ENCODE measurements at regions not wholly inside any gene's neighbourhood (a gene's known extent, or its start where the extent isn't known, plus 50 kb on each side); places are given as distances from the start of the nearest gene placed in this dataset.
A peak's percentile ranks its signal among the peaks of the same experiment; 100 is the strongest.

- peak overlapping the region; percentile 45 for H3K27ac ChIP-seq (ENCODE audit: low read depth, low read length, severe bottlenecking)
- no peaks in the 10 kb centered on the region for H3K36me3 ChIP-seq (ENCODE audit: control insufficient read depth, insufficient read depth, low read length)
- 75 to 81% methylated on average over 10 to 11 of the region's 13 CpGs for WGBS, 2 experiments (ENCODE audit: insufficient coverage in 2 of 2)
- H3K9me3 ChIP-seq (ENCODE audit: control insufficient read depth, low read length) = peaks cover 11% of the 10 kb centered on the region
- H3K4me1 ChIP-seq (ENCODE audit: control insufficient read depth, insufficient read depth, low read length, poor library complexity, severe bottlenecking) = no peaks in the 10 kb centered on the region
- no peak overlapping the region for H3K4me3 ChIP-seq (ENCODE audit: extremely low read depth, insufficient read depth, low read length, poor library complexity, severe bottlenecking)
These were observed 152.1 kb downstream of the PMP22 start for GRCh38 chr17:15112846-15113617.

DNA sequence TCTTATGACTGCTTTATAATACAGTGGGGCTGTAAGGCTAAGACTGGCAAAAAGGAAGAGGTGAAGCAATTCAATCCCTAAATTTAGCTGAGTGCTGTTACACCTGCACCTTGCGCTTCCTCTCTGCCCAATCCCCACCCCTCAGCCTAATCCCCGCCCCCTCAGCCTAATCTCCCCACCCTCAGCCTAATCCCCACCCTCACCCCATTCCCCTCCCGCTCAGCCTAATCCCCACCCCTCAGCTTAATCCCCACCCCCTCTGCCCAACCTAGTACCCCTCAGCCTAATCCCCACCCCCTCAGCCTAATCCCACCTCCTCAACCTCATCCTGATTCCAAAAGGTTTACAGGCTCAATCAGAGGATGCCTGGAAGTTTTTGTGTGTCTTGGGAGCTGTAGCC, 155.5 kb downstream of the PMP22 start:
- H3K27ac ChIP-seq (ENCODE audit: low read depth, low read length, severe bottlenecking) = no peak overlapping the region
- WGBS, 2 experiments (ENCODE audit: insufficient coverage in 2 of 2) = no CpG with 5 or more reads among the region's 3 CpGs
- H3K9me3 ChIP-seq (ENCODE audit: control insufficient read depth, low read length) = no peaks in the 10 kb centered on the region
- H3K4me1 ChIP-seq (ENCODE audit: control insufficient read depth, insufficient read depth, low read length, poor library complexity, severe bottlenecking) = peaks cover 6% of the 10 kb centered on the region
- H3K36me3 ChIP-seq (ENCODE audit: control insufficient read depth, insufficient read depth, low read length) = no peaks in the 10 kb centered on the region
- H3K4me3 ChIP-seq (ENCODE audit: extremely low read depth, insufficient read depth, low read length, poor library complexity, severe bottlenecking) = no peak overlapping the region

DNA sequence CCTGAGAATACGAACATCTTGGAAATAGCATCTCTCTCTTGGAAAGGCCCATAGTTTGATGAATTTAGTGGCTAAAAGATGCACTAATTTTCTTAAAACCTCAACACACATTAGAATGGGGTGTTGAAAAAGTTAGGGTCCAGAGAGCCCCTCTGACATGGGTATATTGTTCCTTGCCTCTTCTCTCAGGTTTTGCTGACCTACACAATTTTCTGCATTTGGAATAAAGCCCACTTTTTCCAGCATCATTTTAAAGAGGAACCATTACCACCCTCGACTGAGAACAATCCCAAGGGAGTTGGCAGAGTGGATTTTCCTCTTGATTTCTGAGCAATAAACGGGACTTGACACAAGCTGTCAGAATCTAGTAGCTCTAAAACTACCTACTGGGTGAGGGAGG, 156.1 kb downstream of the PMP22 start:
- no peak overlapping the region for H3K27ac ChIP-seq (ENCODE audit: low read depth, low read length, severe bottlenecking)
- WGBS, 2 experiments (ENCODE audit: insufficient coverage in 2 of 2) = 80% methylated on average over 1 of the region's 3 CpGs; no CpG with 5 or more reads in 1 of the 2 experiments
- H3K4me1 ChIP-seq (ENCODE audit: control insufficient read depth, insufficient read depth, low read length, poor library complexity, severe bottlenecking) = peaks cover 6% of the 10 kb centered on the region
- H3K36me3 ChIP-seq (ENCODE audit: control insufficient read depth, insufficient read depth, low read length) = no peaks in the 10 kb centered on the region
- no peaks in the 10 kb centered on the region for H3K9me3 ChIP-seq (ENCODE audit: control insufficient read depth, low read length)
- no peak overlapping the region for H3K4me3 ChIP-seq (ENCODE audit: extremely low read depth, insufficient read depth, low read length, poor library complexity, severe bottlenecking)

DNA sequence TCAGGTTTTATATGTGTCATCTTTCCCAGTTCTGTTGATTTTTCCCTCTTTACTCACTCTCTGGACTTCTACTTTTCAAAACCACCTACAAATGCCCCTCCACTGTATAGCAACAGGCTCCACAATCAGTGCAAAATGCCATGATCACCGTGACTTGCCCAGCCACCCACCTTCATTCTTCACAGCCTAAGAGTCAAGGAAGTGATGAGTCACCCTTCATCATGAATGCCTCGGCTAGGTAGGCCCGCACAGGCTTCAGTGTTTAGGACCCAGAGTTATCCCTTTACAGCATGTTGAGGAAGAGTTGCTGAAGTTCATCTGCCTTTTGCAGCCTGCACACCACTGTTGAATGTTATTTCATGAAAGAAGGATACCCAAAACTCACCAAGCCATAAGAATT, 158.6 kb downstream of the PMP22 start:
- Histone ChIP-seq H3K36me3 (ENCODE audit: control insufficient read depth, insufficient read depth, low read length) (no peaks in the 10 kb centered on the region), H3K4me1 (ENCODE audit: control insufficient read depth, insufficient read depth, low read length, poor library complexity, severe bottlenecking) (peaks cover 6% of the 10 kb centered on the region), H3K9me3 (ENCODE audit: control insufficient read depth, low read length) (no peaks in the 10 kb centered on the region), H3K27ac (ENCODE audit: low read depth, low read length, severe bottlenecking) (no peak overlapping the region), H3K4me3 (ENCODE audit: extremely low read depth, insufficient read depth, low read length, poor library complexity, severe bottlenecking) (no peak overlapping the region)
- WGBS, 2 experiments (ENCODE audit: insufficient coverage in 2 of 2) = 53% methylated on average over 2 of the region's 3 CpGs; no CpG with 5 or more reads in 1 of the 2 experiments

DNA sequence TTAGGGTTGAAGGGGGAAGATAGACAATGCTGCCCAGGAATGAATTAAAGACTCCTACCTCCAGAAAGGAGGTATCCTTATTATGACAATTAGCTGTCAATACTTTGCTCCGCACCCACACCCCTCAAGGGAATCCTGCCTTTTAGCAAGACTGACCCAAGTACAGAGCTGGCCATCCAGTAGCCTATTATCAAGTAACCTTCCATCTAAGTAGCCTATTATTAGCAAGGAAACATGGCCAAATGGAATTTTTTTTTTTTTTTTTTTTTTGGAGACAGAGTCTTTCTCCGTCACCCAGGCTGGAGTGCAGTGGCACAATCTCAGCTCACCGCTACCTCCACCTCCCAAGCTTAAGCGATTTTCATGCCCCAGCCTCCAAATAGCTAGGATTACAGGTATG, 161.3 kb downstream of the PMP22 start:
- Histone ChIP-seq H3K4me1 (ENCODE audit: control insufficient read depth, insufficient read depth, low read length, poor library complexity, severe bottlenecking) (peaks cover 6% of the 10 kb centered on the region), H3K9me3 (ENCODE audit: control insufficient read depth, low read length) (no peaks in the 10 kb centered on the region), H3K4me3 (ENCODE audit: extremely low read depth, insufficient read depth, low read length, poor library complexity, severe bottlenecking) (no peak overlapping the region), H3K36me3 (ENCODE audit: control insufficient read depth, insufficient read depth, low read length) (no peaks in the 10 kb centered on the region), H3K27ac (ENCODE audit: low read depth, low read length, severe bottlenecking) (no peak overlapping the region)
- WGBS, 2 experiments (ENCODE audit: insufficient coverage in 2 of 2) = 100% methylated on average over 2 of the region's 4 CpGs; no CpG with 5 or more reads in 1 of the 2 experiments

- no peaks in the 10 kb centered on the region for H3K4me1 ChIP-seq (ENCODE audit: control insufficient read depth, insufficient read depth, low read length, poor library complexity, severe bottlenecking)
- no peak overlapping the region for H3K4me3 ChIP-seq (ENCODE audit: extremely low read depth, insufficient read depth, low read length, poor library complexity, severe bottlenecking)
- WGBS, 2 experiments (ENCODE audit: insufficient coverage in 2 of 2) = 86 to 100% methylated on average over 1 of the region's 2 CpGs
- no peaks in the 10 kb centered on the region for H3K9me3 ChIP-seq (ENCODE audit: control insufficient read depth, low read length)
- H3K36me3 ChIP-seq (ENCODE audit: control insufficient read depth, insufficient read depth, low read length) = no peaks in the 10 kb centered on the region
- H3K27ac ChIP-seq (ENCODE audit: low read depth, low read length, severe bottlenecking) = no peak overlapping the region
These were observed 164.0 kb downstream of the PMP22 start for GRCh38 chr17:15101175-15101574.

DNA sequence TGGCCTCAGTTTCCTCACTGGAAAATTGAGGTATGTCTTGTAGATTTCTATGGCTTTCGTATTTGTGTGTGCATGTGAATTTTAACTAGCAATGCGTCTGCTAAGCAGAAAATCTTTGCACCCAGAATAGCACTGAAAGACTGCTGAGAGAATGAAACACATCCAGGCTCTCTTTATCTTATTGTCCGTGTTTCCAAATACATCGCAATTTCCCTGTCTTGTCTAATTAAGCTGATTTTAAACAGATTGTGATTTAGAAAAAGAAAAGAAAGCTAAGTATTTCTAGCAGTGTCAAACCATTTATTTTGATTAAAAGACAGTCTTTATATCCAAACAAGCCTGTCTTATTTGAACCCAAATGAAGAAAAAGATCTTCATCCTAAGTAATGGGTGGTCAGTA, 168.6 kb downstream of the PMP22 start:
- H3K36me3 ChIP-seq (ENCODE audit: control insufficient read depth, insufficient read depth, low read length) = no peaks in the 10 kb centered on the region
- H3K27ac ChIP-seq (ENCODE audit: low read depth, low read length, severe bottlenecking) = no peak overlapping the region
- no peak overlapping the region for H3K4me3 ChIP-seq (ENCODE audit: extremely low read depth, insufficient read depth, low read length, poor library complexity, severe bottlenecking)
- H3K4me1 ChIP-seq (ENCODE audit: control insufficient read depth, insufficient read depth, low read length, poor library complexity, severe bottlenecking) = no peaks in the 10 kb centered on the region
- WGBS, 2 experiments (ENCODE audit: insufficient coverage in 2 of 2) = 73% methylated on average over 2 of the region's 4 CpGs; no CpG with 5 or more reads in 1 of the 2 experiments
- no peaks in the 10 kb centered on the region for H3K9me3 ChIP-seq (ENCODE audit: control insufficient read depth, low read length)

DNA sequence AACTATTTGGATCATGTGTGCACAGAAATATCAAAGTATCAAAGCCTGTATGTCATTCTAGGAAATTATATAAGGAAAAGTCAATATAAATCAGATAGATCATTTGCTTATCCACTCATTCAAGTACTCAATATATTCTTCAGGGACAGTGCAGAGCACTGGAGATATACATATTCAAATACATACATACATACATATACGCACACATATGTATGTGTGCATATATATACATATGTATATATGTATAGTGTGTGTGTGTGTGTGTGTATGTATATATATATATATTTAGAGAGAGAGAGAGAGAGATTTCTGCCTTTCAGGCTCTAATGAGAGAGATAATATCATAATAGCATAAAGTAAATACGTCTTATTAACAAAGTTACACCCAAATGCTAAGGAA, 169.2 kb downstream of the PMP22 start:
- no peaks in the 10 kb centered on the region for H3K4me1 ChIP-seq (ENCODE audit: control insufficient read depth, insufficient read depth, low read length, poor library complexity, severe bottlenecking)
- H3K27ac ChIP-seq (ENCODE audit: low read depth, low read length, severe bottlenecking) = no peak overlapping the region
- no peak overlapping the region for H3K4me3 ChIP-seq (ENCODE audit: extremely low read depth, insufficient read depth, low read length, poor library complexity, severe bottlenecking)
- no CpG with 5 or more reads among the region's 2 CpGs for WGBS, 2 experiments (ENCODE audit: insufficient coverage in 2 of 2)
- H3K36me3 ChIP-seq (ENCODE audit: control insufficient read depth, insufficient read depth, low read length) = no peaks in the 10 kb centered on the region
- no peaks in the 10 kb centered on the region for H3K9me3 ChIP-seq (ENCODE audit: control insufficient read depth, low read length)

GRCh38 chr17:15092762-15093161, 172.4 kb downstream of the PMP22 start:
- no peaks in the 10 kb centered on the region for H3K9me3 ChIP-seq (ENCODE audit: control insufficient read depth, low read length)
- no peak overlapping the region for H3K27ac ChIP-seq (ENCODE audit: low read depth, low read length, severe bottlenecking)
- H3K4me1 ChIP-seq (ENCODE audit: control insufficient read depth, insufficient read depth, low read length, poor library complexity, severe bottlenecking) = no peaks in the 10 kb centered on the region
- 85 to 90% methylated on average over 5 of the region's 7 CpGs for WGBS, 2 experiments (ENCODE audit: insufficient coverage in 2 of 2)
- H3K36me3 ChIP-seq (ENCODE audit: control insufficient read depth, insufficient read depth, low read length) = no peaks in the 10 kb centered on the region
- no peak overlapping the region for H3K4me3 ChIP-seq (ENCODE audit: extremely low read depth, insufficient read depth, low read length, poor library complexity, severe bottlenecking)

DNA sequence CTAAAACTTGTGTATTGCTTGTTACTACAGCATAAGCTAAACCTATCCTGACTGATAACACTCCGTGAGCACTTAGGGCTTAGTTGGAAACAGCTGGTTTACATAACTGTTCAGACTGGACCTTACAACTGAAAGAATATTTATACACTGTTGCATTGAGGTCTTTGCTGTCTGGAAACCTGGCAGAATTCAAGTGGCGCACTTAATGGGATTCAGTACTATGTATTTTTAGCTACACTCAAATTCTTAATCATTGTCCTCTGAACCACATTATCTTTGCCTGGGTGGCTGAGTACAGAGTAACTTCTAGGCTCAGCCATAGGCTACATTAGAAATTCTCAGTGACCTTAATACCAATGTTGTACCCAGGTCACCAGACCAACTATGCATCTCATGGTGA, 172.9 kb downstream of the PMP22 start:
- Histone ChIP-seq H3K36me3 (ENCODE audit: control insufficient read depth, insufficient read depth, low read length) (no peaks in the 10 kb centered on the region), H3K27ac (ENCODE audit: low read depth, low read length, severe bottlenecking) (no peak overlapping the region), H3K4me3 (ENCODE audit: extremely low read depth, insufficient read depth, low read length, poor library complexity, severe bottlenecking) (no peak overlapping the region), H3K4me1 (ENCODE audit: control insufficient read depth, insufficient read depth, low read length, poor library complexity, severe bottlenecking) (no peaks in the 10 kb centered on the region), H3K9me3 (ENCODE audit: control insufficient read depth, low read length) (no peaks in the 10 kb centered on the region)
- 81 to 86% methylated on average over 1 to 2 of the region's 2 CpGs for WGBS, 2 experiments (ENCODE audit: insufficient coverage in 2 of 2)

DNA sequence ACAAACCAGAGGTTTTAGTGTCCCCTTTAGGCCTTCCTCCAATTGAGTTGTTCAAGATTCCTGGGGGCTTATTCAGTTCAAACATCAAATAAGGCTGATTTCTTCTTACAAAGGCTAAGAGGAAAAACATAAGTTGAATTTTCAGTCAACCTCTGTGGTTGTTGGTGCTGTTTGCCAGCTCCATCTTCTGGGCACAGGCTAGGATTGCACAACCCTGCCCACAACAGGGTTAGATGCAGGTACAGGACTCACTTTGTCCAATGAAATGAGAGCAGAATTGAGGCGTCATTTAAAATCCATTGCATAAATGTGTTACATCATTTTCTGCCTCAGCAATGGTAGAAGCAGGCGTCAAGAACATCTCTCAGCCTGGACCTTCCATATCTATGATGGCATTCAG, 173.3 kb downstream of the PMP22 start:
- no peak overlapping the region for H3K4me3 ChIP-seq (ENCODE audit: extremely low read depth, insufficient read depth, low read length, poor library complexity, severe bottlenecking)
- H3K9me3 ChIP-seq (ENCODE audit: control insufficient read depth, low read length) = no peaks in the 10 kb centered on the region
- no peak overlapping the region for H3K27ac ChIP-seq (ENCODE audit: low read depth, low read length, severe bottlenecking)
- no peaks in the 10 kb centered on the region for H3K4me1 ChIP-seq (ENCODE audit: control insufficient read depth, insufficient read depth, low read length, poor library complexity, severe bottlenecking)
- WGBS, 2 experiments (ENCODE audit: insufficient coverage in 2 of 2) = 60 to 80% methylated on average over 1 of the region's 2 CpGs
- no peaks in the 10 kb centered on the region for H3K36me3 ChIP-seq (ENCODE audit: control insufficient read depth, insufficient read depth, low read length)

All from mesodermal cell (in vitro differentiated cells).